Body of pancreas (tissue), 4 donors: ENCODE measurements at regions not wholly inside any gene's neighbourhood (a gene's known extent, or its start where the extent isn't known, plus 50 kb on each side); places are given as distances from the start of the nearest gene placed in this dataset.

Source experiments
- POLR2A ChIP-seq, 3 donors: fragments of 450-650 bp; IDR thresholded peaks; one replicate each; pipeline ENCODE4 v1.6.1; 2016; ENCODE audit warnings: antibody characterized with exemption in 3 of 3, mild to moderate bottlenecking in 2 of 3
- TF ChIP-seq, protein P1 (sequence below), 7 experiments: fragments of 450-650 bp in 4 of 7; fragments of 200-600 bp in 3 of 7; sonication (generic) in 3 of 7; IDR thresholded peaks; one replicate each; pipeline ENCODE4 v1.5.1; 2016 to 2019; ENCODE audit warnings: antibody characterized with exemption in 7 of 7

DNA sequence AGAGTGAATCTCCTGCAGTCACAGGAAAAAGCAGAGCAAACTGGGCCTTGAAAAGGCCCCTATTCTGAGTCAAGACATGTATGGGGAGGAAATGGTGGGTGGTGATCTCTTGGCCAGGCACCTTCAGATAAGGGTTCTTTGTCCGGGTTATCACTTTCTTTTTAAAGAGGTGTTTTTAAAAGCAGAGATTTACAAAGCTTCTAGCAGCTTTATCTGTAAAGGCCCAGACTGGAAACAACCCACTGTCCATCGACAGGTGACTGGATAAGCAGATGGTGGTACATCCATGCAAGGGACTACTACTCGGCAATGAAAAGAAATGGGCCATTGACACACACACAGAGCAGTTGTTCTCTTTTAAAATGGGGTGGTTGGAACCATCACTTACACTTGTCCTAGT is 596.7 kb upstream of the MKI67 start:
- TF ChIP-seq, protein P1, sequence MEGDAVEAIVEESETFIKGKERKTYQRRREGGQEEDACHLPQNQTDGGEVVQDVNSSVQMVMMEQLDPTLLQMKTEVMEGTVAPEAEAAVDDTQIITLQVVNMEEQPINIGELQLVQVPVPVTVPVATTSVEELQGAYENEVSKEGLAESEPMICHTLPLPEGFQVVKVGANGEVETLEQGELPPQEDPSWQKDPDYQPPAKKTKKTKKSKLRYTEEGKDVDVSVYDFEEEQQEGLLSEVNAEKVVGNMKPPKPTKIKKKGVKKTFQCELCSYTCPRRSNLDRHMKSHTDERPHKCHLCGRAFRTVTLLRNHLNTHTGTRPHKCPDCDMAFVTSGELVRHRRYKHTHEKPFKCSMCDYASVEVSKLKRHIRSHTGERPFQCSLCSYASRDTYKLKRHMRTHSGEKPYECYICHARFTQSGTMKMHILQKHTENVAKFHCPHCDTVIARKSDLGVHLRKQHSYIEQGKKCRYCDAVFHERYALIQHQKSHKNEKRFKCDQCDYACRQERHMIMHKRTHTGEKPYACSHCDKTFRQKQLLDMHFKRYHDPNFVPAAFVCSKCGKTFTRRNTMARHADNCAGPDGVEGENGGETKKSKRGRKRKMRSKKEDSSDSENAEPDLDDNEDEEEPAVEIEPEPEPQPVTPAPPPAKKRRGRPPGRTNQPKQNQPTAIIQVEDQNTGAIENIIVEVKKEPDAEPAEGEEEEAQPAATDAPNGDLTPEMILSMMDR (IDR thresholded peaks at IDR 0.05), result no peak
- no peak for TF ChIP-seq POLR2A (IDR thresholded peaks at IDR 0.05)
